ENCODE measurements at regions not wholly inside any gene's neighbourhood (a gene's known extent, or its start where the extent isn't known, plus 50 kb on each side); places are given as distances from the start of the nearest gene placed in this dataset.

- H3K27me3 ChIP-seq, result no peaks in the 10 kb centered on the region
- no peaks in the 10 kb centered on the region for H3K4me1 ChIP-seq
- no peak overlapping the region for H3K4me3 ChIP-seq
- no peaks in the 10 kb centered on the region for H3K36me3 ChIP-seq
- DNase-seq (ENCODE audit: low spot score in 2 of 2), result no peak
- H3K27ac ChIP-seq, result no peak overlapping the region
- WGBS, 2 donors, result 32 to 33% methylated on average over 2 of the region's 2 CpGs
- H3K9me3 ChIP-seq, result no peaks in the 10 kb centered on the region
- no peak for TF ChIP-seq CTCF (IDR thresholded peaks at IDR 0.05)
- no peak for TF ChIP-seq EP300 (IDR thresholded peaks at IDR 0.05)
- no peak for TF ChIP-seq POLR2A (IDR thresholded peaks at IDR 0.05)
These were observed 235.7 kb upstream of the CFAP20DC start for GRCh38 chr3:59285560-59285959.

- Histone ChIP-seq H3K27ac (no peak overlapping the region), H3K27me3 (no peaks in the 10 kb centered on the region), H3K4me1 (no peaks in the 10 kb centered on the region), H3K4me3 (no peak overlapping the region), H3K36me3 (no peaks in the 10 kb centered on the region), H3K9me3 (no peaks in the 10 kb centered on the region)
- TF ChIP-seq CTCF (IDR thresholded peaks at IDR 0.05) (no peak), POLR2A (IDR thresholded peaks at IDR 0.05) (no peak), EP300 (IDR thresholded peaks at IDR 0.05) (no peak)
- WGBS, 2 donors, result 72 to 80% methylated on average over 1 of the region's 1 CpG
- DNase-seq (ENCODE audit: low spot score in 2 of 2), result no peak
These were observed 235.1 kb upstream of the CFAP20DC start for GRCh38 chr3:59284926-59285325.

GRCh38 chr3:59280113-59280512, 230.3 kb upstream of the CFAP20DC start:
- H3K36me3 ChIP-seq, result no peaks in the 10 kb centered on the region
- no peak for DNase-seq (ENCODE audit: low spot score in 2 of 2)
- WGBS, 2 donors, result 90 to 92% methylated on average over 2 of the region's 2 CpGs

GRCh38 chr3:59277816-59278215, 228.0 kb upstream of the CFAP20DC start:
- no peak for DNase-seq (ENCODE audit: low spot score in 2 of 2)
- no peaks in the 10 kb centered on the region for H3K36me3 ChIP-seq
- 38 to 44% methylated on average over 1 of the region's 1 CpG for WGBS, 2 donors
- H3K9me3 ChIP-seq, result no peaks in the 10 kb centered on the region
- no peak overlapping the region for H3K27ac ChIP-seq
- TF ChIP-seq POLR2A (IDR thresholded peaks at IDR 0.05), result no peak
- TF ChIP-seq EP300 (IDR thresholded peaks at IDR 0.05), result no peak
- no peak for TF ChIP-seq CTCF (IDR thresholded peaks at IDR 0.05)
- H3K4me3 ChIP-seq, result no peak overlapping the region
- H3K4me1 ChIP-seq, result no peaks in the 10 kb centered on the region
- no peaks in the 10 kb centered on the region for H3K27me3 ChIP-seq

More at GRCh38 chr3:59280113-59280512, 230.3 kb upstream of the CFAP20DC start:
- TF ChIP-seq CTCF (IDR thresholded peaks at IDR 0.05) (no peak), EP300 (IDR thresholded peaks at IDR 0.05) (no peak), POLR2A (IDR thresholded peaks at IDR 0.05) (no peak)
- Histone ChIP-seq H3K27ac (no peak overlapping the region), H3K4me3 (no peak overlapping the region), H3K9me3 (no peaks in the 10 kb centered on the region), H3K4me1 (no peaks in the 10 kb centered on the region), H3K27me3 (no peaks in the 10 kb centered on the region)

- no peak for DNase-seq (ENCODE audit: low spot score in 2 of 2)
- TF ChIP-seq POLR2A (IDR thresholded peaks at IDR 0.05), result no peak
- TF ChIP-seq CTCF (IDR thresholded peaks at IDR 0.05), result no peak
- no peak for TF ChIP-seq EP300 (IDR thresholded peaks at IDR 0.05)
- H3K9me3 ChIP-seq, result no peaks in the 10 kb centered on the region
- no peaks in the 10 kb centered on the region for H3K36me3 ChIP-seq
- no peaks in the 10 kb centered on the region for H3K27me3 ChIP-seq
- no peak overlapping the region for H3K4me3 ChIP-seq
- no peaks in the 10 kb centered on the region for H3K4me1 ChIP-seq
- WGBS, 2 donors, result 80 to 85% methylated on average over 4 of the region's 4 CpGs
- H3K27ac ChIP-seq, result no peak overlapping the region
These were observed 227.4 kb upstream of the CFAP20DC start for GRCh38 chr3:59277201-59277600.
